KMS-11 (cell line): ENCODE measurements at regions not wholly inside any gene's neighbourhood (a gene's known extent, or its start where the extent isn't known, plus 50 kb on each side); places are given as distances from the start of the nearest gene placed in this dataset.

Experiments
- H2AFZ ChIP-seq: fragments of 200-600 bp; sonication (generic); 2 replicates; pipeline ENCODE4 v1.6.1; 2016; ENCODE audit warnings: antibody characterized with exemption, mixed run types, low read depth
- H3K27ac ChIP-seq: fragments of 200-600 bp; sonication (generic); 2 replicates; pipeline ENCODE4 v1.6.1; 2016; ENCODE audit warnings: mild to moderate bottlenecking, mixed run types
- H3K27me3 ChIP-seq: fragments of 200-600 bp; sonication (generic); 2 replicates; pipeline ENCODE4 v1.6.1; 2017; ENCODE audit warnings: mild to moderate bottlenecking, low read depth, mixed run types, moderate library complexity; ENCODE audit not compliant: insufficient read depth
- H3K36me3 ChIP-seq: fragments of 200-600 bp; sonication (generic); 2 replicates; pipeline ENCODE4 v1.6.1; 2017; ENCODE audit warnings: mild to moderate bottlenecking, mixed run types; ENCODE audit not compliant: insufficient read depth
- H3K4me1 ChIP-seq: fragments of 200-600 bp; sonication (generic); 2 replicates; pipeline ENCODE4 v1.6.1; 2016; ENCODE audit warnings: mild to moderate bottlenecking, low read depth, mixed run types; ENCODE audit not compliant: poor library complexity, severe bottlenecking
- H3K4me2 ChIP-seq: fragments of 200-600 bp; sonication (generic); 2 replicates; pipeline ENCODE4 v1.7.0; 2016; ENCODE audit warnings: mild to moderate bottlenecking, mixed run types
- H3K4me3 ChIP-seq: fragments of 200-600 bp; sonication (generic); IDR thresholded peaks from 2 replicates; pipeline ENCODE4 v1.6.1; 2017; ENCODE audit warnings: low read depth, low read length, mixed read lengths; ENCODE audit not compliant: insufficient read depth
- H3K79me2 ChIP-seq: fragments of 200-600 bp; sonication (generic); 2 replicates; pipeline ENCODE4 v1.6.1; 2016; ENCODE audit warnings: low read depth, mixed run types; ENCODE audit not compliant: insufficient read depth
- H3K9ac ChIP-seq: fragments of 200-600 bp; sonication (generic); 2 replicates; pipeline ENCODE4 v1.6.1; 2016; ENCODE audit warnings: mild to moderate bottlenecking, mixed run types
- H4K20me1 ChIP-seq: fragments of 200-600 bp; sonication (generic); 2 replicates; pipeline ENCODE4 v1.6.1; 2016; ENCODE audit warnings: mild to moderate bottlenecking, mixed run types; ENCODE audit not compliant: insufficient read depth
- CTCF ChIP-seq: fragments of 200-600 bp; sonication (generic); conservative IDR thresholded peaks from 2 replicates; pipeline ENCODE4 v1.6.1; 2017; ENCODE audit warnings: low read depth, mild to moderate bottlenecking, antibody characterized with exemption, low read length, moderate library complexity, mixed read lengths

GRCh38 chr2:144996225-144996795 is 476.4 kb upstream of the ZEB2 start:
- H2AFZ ChIP-seq = no peak overlapping the region
- no peak overlapping the region for H3K9ac ChIP-seq
- no peak overlapping the region for H3K27ac ChIP-seq
- H3K4me3 ChIP-seq = no peak overlapping the region
- no peak for TF ChIP-seq CTCF
- no peaks in the 10 kb centered on the region for H3K27me3 ChIP-seq
- H3K4me2 ChIP-seq = no peak overlapping the region
- H4K20me1 ChIP-seq = no peaks in the 10 kb centered on the region
- H3K4me1 ChIP-seq = peaks cover 6% of the 10 kb centered on the region
- H3K36me3 ChIP-seq = no peaks in the 10 kb centered on the region
- no peaks in the 10 kb centered on the region for H3K79me2 ChIP-seq

GRCh38 chr2:144995482-144995881 is 475.6 kb upstream of the ZEB2 start:
- H3K79me2 ChIP-seq = no peaks in the 10 kb centered on the region
- H3K9ac ChIP-seq = no peak overlapping the region
- no peak overlapping the region for H3K4me3 ChIP-seq
- no peaks in the 10 kb centered on the region for H3K36me3 ChIP-seq
- no peak overlapping the region for H3K4me2 ChIP-seq
- TF ChIP-seq CTCF = no peak
- H3K4me1 ChIP-seq = peaks cover 6% of the 10 kb centered on the region
- no peak overlapping the region for H3K27ac ChIP-seq
- H4K20me1 ChIP-seq = no peaks in the 10 kb centered on the region
- H3K27me3 ChIP-seq = no peaks in the 10 kb centered on the region
- H2AFZ ChIP-seq = no peak overlapping the region

- Histone ChIP-seq H3K9ac (no peak overlapping the region), H3K27me3 (no peaks in the 10 kb centered on the region), H4K20me1 (no peaks in the 10 kb centered on the region), H3K79me2 (no peaks in the 10 kb centered on the region), H3K36me3 (no peaks in the 10 kb centered on the region), H2AFZ (no peak overlapping the region), H3K4me1 (no peaks in the 10 kb centered on the region), H3K4me2 (no peak overlapping the region), H3K4me3 (no peak overlapping the region), H3K27ac (no peak overlapping the region)
- TF ChIP-seq CTCF = no peak
These were observed 470.7 kb upstream of the ZEB2 start for GRCh38 chr2:144990661-144991060.

GRCh38 chr2:144989579-144990270 is 469.8 kb upstream of the ZEB2 start:
- Histone ChIP-seq H3K27me3 (no peaks in the 10 kb centered on the region), H3K36me3 (no peaks in the 10 kb centered on the region), H4K20me1 (no peaks in the 10 kb centered on the region), H3K4me3 (no peak overlapping the region), H3K4me1 (no peaks in the 10 kb centered on the region), H3K79me2 (no peaks in the 10 kb centered on the region), H3K9ac (no peak overlapping the region), H3K4me2 (no peak overlapping the region), H2AFZ (no peak overlapping the region), H3K27ac (no peak overlapping the region)
- TF ChIP-seq CTCF = no peak
